ENCODE measurements at regions not wholly inside any gene's neighbourhood (a gene's known extent, or its start where the extent isn't known, plus 50 kb on each side); places are given as distances from the start of the nearest gene placed in this dataset.

DNA sequence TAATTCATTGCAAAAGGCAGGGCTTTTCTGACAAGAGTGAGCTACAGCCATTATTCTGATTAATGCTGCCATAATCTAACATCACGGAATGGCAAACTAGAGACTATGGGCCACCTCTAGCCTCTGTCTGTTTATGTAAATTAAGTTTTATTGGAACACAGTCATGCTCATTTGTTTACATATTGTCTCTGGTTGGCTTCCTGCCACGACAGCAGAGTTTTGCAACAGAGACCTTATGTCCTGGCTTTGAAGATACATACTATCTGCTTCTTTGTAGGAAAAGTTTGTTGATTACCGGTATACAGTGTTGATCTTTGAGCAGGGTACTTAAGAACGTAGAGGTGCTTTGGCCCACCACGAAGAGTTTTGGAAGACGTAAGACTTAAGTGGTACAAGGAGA is 715.9 kb upstream of the RBFOX1 start:
- Histone ChIP-seq H3K4me3 (ENCODE audit: low read depth, low read length) (no peak overlapping the region), H3K27ac (ENCODE audit: low read depth, low read length) (no peak overlapping the region), H3K27me3 (ENCODE audit: control insufficient read depth, insufficient read depth, low read length) (no peaks in the 10 kb centered on the region), H3K9me3 (ENCODE audit: control insufficient read depth, insufficient read depth, low read length) (peaks cover 18% of the 10 kb centered on the region)
- no peak for TF ChIP-seq CTCF (IDR thresholded peaks at IDR 0.05; ENCODE audit: low read depth, low read length)
- CTCF ChIA-PET: no interaction called here
- no peak for DNase-seq (ENCODE audit: low read depth, low spot score)
- POLR2A ChIA-PET: no interaction called here

DNA sequence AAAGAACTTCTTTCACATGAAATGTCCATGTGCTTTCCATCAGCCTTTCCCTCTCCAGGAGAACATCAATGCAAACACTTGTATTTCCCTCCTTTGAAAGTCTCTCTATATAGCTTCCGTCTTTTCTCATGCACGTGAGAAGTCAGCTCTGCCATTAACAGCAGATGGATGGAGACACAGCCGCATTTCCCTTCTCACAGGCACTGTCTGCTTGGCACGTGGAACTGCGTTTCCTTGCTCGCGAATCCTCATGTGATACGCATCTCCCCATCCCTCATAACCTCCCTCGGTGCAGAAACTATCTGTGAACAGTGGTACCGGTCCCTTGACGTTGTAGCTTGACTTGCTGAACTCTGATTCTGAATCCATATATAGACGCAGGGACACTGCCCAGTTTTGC is 717.0 kb upstream of the RBFOX1 start:
- POLR2A ChIA-PET: no interaction called here
- H3K27me3 ChIP-seq (ENCODE audit: control insufficient read depth, insufficient read depth, low read length): no peaks in the 10 kb centered on the region
- DNase-seq (ENCODE audit: low read depth, low spot score): no peak
- CTCF ChIA-PET: no interaction called here
- H3K9me3 ChIP-seq (ENCODE audit: control insufficient read depth, insufficient read depth, low read length): peaks cover 17% of the 10 kb centered on the region
- no peak for TF ChIP-seq CTCF (IDR thresholded peaks at IDR 0.05; ENCODE audit: low read depth, low read length)
- no peak overlapping the region for H3K27ac ChIP-seq (ENCODE audit: low read depth, low read length)
- H3K4me3 ChIP-seq (ENCODE audit: low read depth, low read length): no peak overlapping the region

DNA sequence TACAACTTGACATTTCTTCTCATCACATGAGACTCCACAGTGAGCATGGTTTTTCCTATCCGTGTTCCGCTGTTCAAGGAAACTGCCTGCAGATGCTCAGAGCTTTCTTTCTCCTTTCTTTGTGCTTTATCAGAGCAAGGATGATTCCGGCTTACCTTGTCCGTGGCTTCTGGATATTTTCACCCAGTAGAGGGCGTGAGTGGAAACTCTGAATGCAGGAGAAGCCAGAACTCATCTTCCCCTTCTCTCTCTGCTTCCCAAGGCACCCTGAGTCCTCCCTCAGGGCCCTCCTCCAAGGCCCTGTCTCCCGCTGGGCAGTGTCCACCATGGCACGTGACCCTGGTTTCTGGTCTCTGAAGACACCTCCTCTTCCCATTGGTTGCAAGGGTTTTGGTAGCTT is 721.1 kb upstream of the RBFOX1 start:
- DNase-seq (ENCODE audit: low read depth, low spot score): no peak
- Histone ChIP-seq H3K27ac (ENCODE audit: low read depth, low read length) (no peak overlapping the region), H3K27me3 (ENCODE audit: control insufficient read depth, insufficient read depth, low read length) (no peaks in the 10 kb centered on the region), H3K4me3 (ENCODE audit: low read depth, low read length) (no peak overlapping the region), H3K9me3 (ENCODE audit: control insufficient read depth, insufficient read depth, low read length) (peaks cover 26% of the 10 kb centered on the region)
- ChIA-PET CTCF (no interaction called here), POLR2A (no interaction called here)
- TF ChIP-seq CTCF (IDR thresholded peaks at IDR 0.05; ENCODE audit: low read depth, low read length): no peak

DNA sequence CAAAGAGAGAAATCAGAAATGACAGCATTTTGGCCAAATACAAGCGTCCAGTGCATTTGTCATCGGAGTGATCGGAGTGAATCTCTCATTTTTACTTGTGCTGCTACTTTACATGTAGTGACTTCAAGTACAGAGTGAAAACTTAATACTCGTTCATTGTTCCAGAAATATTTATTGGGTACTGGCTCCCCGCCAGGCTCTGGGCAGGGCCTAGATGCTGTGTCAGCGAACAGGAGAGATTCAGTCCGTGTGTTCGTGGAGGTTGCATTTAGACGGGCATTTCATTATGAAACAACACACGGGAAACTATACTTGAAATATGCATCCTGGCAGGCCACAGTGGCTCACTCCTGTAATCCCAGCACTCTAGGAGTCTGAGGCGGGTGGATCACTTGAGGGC is 727.2 kb upstream of the RBFOX1 start:
- H3K4me3 ChIP-seq (ENCODE audit: low read depth, low read length): no peak overlapping the region
- H3K27ac ChIP-seq (ENCODE audit: low read depth, low read length): no peak overlapping the region
- CTCF ChIA-PET: no interaction called here
- no peaks in the 10 kb centered on the region for H3K27me3 ChIP-seq (ENCODE audit: control insufficient read depth, insufficient read depth, low read length)
- POLR2A ChIA-PET: no interaction called here
- H3K9me3 ChIP-seq (ENCODE audit: control insufficient read depth, insufficient read depth, low read length): peaks cover 29% of the 10 kb centered on the region
- DNase-seq (ENCODE audit: low read depth, low spot score): no peak
- no peak for TF ChIP-seq CTCF (IDR thresholded peaks at IDR 0.05; ENCODE audit: low read depth, low read length)

DNA sequence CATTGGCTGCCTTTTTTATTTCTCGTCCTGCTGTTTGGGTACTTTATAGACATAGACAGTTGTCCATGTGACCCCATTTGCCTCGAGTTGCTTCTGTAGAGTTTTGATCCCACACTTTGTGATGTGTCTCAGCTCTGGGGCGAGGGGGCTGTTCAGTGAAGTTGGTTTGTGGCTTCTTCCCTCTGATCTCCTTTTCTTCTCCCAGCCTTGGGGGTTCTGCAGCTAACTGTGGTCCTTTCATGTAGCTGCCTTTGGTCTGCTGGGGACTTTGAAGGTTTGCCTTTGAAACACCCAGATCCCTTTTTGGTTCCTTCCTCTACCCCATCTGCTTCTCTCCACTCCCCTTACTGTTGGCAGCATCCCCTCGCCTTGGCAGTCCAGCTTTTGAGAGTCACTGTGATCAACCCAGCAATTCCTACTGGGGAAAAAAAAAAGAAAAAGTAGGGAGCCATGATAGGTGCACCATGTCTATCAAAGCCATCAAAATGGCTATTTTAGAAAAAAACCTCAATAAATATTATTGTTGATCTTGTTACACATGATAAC is 728.8 kb upstream of the RBFOX1 start:
- CTCF ChIA-PET: no interaction called here

More for the DNA sequence above, 728.8 kb upstream of the RBFOX1 start:
- H3K27ac ChIP-seq (ENCODE audit: low read depth, low read length): no peak overlapping the region
- peaks cover 24% of the 10 kb centered on the region for H3K9me3 ChIP-seq (ENCODE audit: control insufficient read depth, insufficient read depth, low read length)
- no peak for TF ChIP-seq CTCF (IDR thresholded peaks at IDR 0.05; ENCODE audit: low read depth, low read length)
- no peak for DNase-seq (ENCODE audit: low read depth, low spot score)
- POLR2A ChIA-PET: no interaction called here
- H3K27me3 ChIP-seq (ENCODE audit: control insufficient read depth, insufficient read depth, low read length): no peaks in the 10 kb centered on the region
- H3K4me3 ChIP-seq (ENCODE audit: low read depth, low read length): no peak overlapping the region
